ENCODE measurements at regions not wholly inside any gene's neighbourhood (a gene's known extent, or its start where the extent isn't known, plus 50 kb on each side); places are given as distances from the start of the nearest gene placed in this dataset.

- TF ChIP-seq KLF17 (tag by site-specific recombination; IDR thresholded peaks at IDR 0.05) (peak; percentile 74), KLF1 (tag by site-specific recombination; IDR thresholded peaks at IDR 0.05) (no peak), YY2 (tag by site-specific recombination; IDR thresholded peaks at IDR 0.05) (no peak), ZNF768 (tag by site-specific recombination; IDR thresholded peaks at IDR 0.05) (no peak), ZNF146 (tag by site-specific recombination; IDR thresholded peaks at IDR 0.05) (0 out of 2 replicates have a peak, but pooled peaks have one; percentile 4), ZNF2 (tag by site-specific recombination; IDR thresholded peaks at IDR 0.05) (no peak), ZFHX2 (tag by site-specific recombination; conservative IDR thresholded peaks at IDR 0.05) (no peak), ZNF23 (tag by site-specific recombination; IDR thresholded peaks at IDR 0.05; ENCODE audit: borderline replicate concordance) (no peak), GLI2 (tag by site-specific recombination; IDR thresholded peaks at IDR 0.05; ENCODE audit: borderline replicate concordance, low read depth) (peak; percentile 76), SCRT2 (tag by site-specific recombination; IDR thresholded peaks at IDR 0.05) (no peak), ZNF404 (tag by site-specific recombination; IDR thresholded peaks at IDR 0.05) (no peak), ZNF274 (IDR thresholded peaks at IDR 0.05; ENCODE audit: low read length) (no peak), ZNF274 (tag by site-specific recombination; IDR thresholded peaks at IDR 0.05; ENCODE audit: borderline replicate concordance) (no peak), GLI4 (tag by site-specific recombination; IDR thresholded peaks at IDR 0.05) (no peak), ZNF416 (tag by site-specific recombination; IDR thresholded peaks at IDR 0.05) (no peak), HOXA7 (CRISPR knock-in tag; IDR thresholded peaks at IDR 0.05; ENCODE audit: borderline replicate concordance) (no peak), ZBTB20 (tag by site-specific recombination; IDR thresholded peaks at IDR 0.05) (no peak), ZBTB48 (tag by site-specific recombination; IDR thresholded peaks at IDR 0.05) (no peak), ZNF704 (tag by site-specific recombination; IDR thresholded peaks at IDR 0.05) (no peak), TSHZ1 (tag by site-specific recombination; IDR thresholded peaks at IDR 0.05; ENCODE audit: borderline replicate concordance) (peak; percentile 74; the same call in 1 of the 2 replicates), MZF1 (tag by site-specific recombination; IDR thresholded peaks at IDR 0.05; ENCODE audit: borderline replicate concordance) (peak; percentile 35; the same call in 1 of the 2 replicates), ZNF433 (tag by site-specific recombination; IDR thresholded peaks at IDR 0.05; ENCODE audit: low read depth) (no peak), TRIM28 (IDR thresholded peaks at IDR 0.05; ENCODE audit: borderline replicate concordance, low read length) (no peak), FEZF1 (tag by site-specific recombination; IDR thresholded peaks at IDR 0.05) (peak; percentile 74)
- TF ChIP-seq, protein P1, sequence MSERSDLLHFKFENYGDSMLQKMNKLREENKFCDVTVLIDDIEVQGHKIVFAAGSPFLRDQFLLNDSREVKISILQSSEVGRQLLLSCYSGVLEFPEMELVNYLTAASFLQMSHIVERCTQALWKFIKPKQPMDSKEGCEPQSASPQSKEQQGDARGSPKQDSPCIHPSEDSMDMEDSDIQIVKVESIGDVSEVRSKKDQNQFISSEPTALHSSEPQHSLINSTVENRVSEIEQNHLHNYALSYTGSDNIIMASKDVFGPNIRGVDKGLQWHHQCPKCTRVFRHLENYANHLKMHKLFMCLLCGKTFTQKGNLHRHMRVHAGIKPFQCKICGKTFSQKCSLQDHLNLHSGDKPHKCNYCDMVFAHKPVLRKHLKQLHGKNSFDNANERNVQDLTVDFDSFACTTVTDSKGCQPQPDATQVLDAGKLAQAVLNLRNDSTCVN (tag by site-specific recombination; optimal IDR thresholded peaks at IDR 0.05): no peak
- TF ChIP-seq, protein P2, sequence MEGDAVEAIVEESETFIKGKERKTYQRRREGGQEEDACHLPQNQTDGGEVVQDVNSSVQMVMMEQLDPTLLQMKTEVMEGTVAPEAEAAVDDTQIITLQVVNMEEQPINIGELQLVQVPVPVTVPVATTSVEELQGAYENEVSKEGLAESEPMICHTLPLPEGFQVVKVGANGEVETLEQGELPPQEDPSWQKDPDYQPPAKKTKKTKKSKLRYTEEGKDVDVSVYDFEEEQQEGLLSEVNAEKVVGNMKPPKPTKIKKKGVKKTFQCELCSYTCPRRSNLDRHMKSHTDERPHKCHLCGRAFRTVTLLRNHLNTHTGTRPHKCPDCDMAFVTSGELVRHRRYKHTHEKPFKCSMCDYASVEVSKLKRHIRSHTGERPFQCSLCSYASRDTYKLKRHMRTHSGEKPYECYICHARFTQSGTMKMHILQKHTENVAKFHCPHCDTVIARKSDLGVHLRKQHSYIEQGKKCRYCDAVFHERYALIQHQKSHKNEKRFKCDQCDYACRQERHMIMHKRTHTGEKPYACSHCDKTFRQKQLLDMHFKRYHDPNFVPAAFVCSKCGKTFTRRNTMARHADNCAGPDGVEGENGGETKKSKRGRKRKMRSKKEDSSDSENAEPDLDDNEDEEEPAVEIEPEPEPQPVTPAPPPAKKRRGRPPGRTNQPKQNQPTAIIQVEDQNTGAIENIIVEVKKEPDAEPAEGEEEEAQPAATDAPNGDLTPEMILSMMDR (tag by site-specific recombination; IDR thresholded peaks at IDR 0.05): no peak
- TF ChIP-seq, protein P3, sequence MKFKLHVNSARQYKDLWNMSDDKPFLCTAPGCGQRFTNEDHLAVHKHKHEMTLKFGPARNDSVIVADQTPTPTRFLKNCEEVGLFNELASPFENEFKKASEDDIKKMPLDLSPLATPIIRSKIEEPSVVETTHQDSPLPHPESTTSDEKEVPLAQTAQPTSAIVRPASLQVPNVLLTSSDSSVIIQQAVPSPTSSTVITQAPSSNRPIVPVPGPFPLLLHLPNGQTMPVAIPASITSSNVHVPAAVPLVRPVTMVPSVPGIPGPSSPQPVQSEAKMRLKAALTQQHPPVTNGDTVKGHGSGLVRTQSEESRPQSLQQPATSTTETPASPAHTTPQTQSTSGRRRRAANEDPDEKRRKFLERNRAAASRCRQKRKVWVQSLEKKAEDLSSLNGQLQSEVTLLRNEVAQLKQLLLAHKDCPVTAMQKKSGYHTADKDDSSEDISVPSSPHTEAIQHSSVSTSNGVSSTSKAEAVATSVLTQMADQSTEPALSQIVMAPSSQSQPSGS (tag by site-specific recombination; IDR thresholded peaks at IDR 0.05; ENCODE audit: low read depth): no peak
- TF ChIP-seq, protein P4, sequence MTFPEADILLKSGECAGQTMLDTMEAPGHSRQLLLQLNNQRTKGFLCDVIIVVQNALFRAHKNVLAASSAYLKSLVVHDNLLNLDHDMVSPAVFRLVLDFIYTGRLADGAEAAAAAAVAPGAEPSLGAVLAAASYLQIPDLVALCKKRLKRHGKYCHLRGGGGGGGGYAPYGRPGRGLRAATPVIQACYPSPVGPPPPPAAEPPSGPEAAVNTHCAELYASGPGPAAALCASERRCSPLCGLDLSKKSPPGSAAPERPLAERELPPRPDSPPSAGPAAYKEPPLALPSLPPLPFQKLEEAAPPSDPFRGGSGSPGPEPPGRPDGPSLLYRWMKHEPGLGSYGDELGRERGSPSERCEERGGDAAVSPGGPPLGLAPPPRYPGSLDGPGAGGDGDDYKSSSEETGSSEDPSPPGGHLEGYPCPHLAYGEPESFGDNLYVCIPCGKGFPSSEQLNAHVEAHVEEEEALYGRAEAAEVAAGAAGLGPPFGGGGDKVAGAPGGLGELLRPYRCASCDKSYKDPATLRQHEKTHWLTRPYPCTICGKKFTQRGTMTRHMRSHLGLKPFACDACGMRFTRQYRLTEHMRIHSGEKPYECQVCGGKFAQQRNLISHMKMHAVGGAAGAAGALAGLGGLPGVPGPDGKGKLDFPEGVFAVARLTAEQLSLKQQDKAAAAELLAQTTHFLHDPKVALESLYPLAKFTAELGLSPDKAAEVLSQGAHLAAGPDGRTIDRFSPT (tag by site-specific recombination; IDR thresholded peaks at IDR 0.05): no peak
These were observed 180.4 kb upstream of the JARID2 start (continued) for GRCh38 chr6:15065261-15065989.
